ENCODE measurements at regions not wholly inside any gene's neighbourhood (a gene's known extent, or its start where the extent isn't known, plus 50 kb on each side); places are given as distances from the start of the nearest gene placed in this dataset.
"Not testable (repeated sequence)": the region's sequence is repeated elsewhere in the genome, so short reads cannot be mapped to it uniquely, and the experiment has no call there.

DNA sequence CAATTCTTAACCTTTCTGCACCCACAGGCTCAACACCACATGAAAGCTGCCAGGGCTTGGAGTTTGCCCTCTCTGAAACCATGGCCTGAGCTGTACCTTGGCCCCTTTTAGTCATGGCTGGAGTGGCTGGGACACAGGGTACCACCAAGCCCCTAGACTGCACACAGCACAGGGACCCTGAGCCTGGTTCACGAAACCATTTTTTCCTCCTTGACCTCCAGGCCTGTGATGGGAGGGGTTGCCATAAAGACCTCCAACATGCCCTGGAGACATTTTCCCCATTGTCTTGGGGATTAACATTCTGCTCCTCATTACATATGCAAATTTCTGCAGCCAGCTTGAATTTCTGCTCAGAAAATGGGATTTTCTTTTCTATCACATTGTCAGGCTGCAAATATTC is 113.4 kb downstream of the XPNPEP1 start:
- H3K36me3 Mint-ChIP-seq: not testable (repeated sequence)

GRCh38 chr10:109801191-109801590 is 122.1 kb downstream of the XPNPEP1 start:
- H3K27me3 Mint-ChIP-seq: not testable (repeated sequence)

More for the DNA sequence above, 113.4 kb downstream of the XPNPEP1 start:
- not testable (repeated sequence) for H3K4me1 Mint-ChIP-seq (ENCODE audit: unreplicated experiment); H3K27ac Mint-ChIP-seq; H3K4me3 Mint-ChIP-seq; DNase-seq (ENCODE audit: extremely low spot score, unreplicated experiment); H3K27me3 Mint-ChIP-seq; H3K9me3 Mint-ChIP-seq

GRCh38 chr10:109790647-109791046 is 132.7 kb downstream of the XPNPEP1 start:
- Mint-ChIP-seq H3K4me1 (ENCODE audit: unreplicated experiment) (no peaks in the 10 kb centered on the region), H3K9me3 (peaks cover 8% of the 10 kb centered on the region), H3K27ac (no peak overlapping the region), H3K27me3 (peaks cover 5% of the 10 kb centered on the region), H3K4me3 (no peak overlapping the region), H3K36me3 (no peaks in the 10 kb centered on the region)
- no peak for DNase-seq (ENCODE audit: extremely low spot score, unreplicated experiment)
- TF ChIP-seq CTCF (conservative IDR thresholded peaks at IDR 0.05): no peak

More at GRCh38 chr10:109801191-109801590, 122.1 kb downstream of the XPNPEP1 start:
- H3K36me3 Mint-ChIP-seq; H3K9me3 Mint-ChIP-seq; DNase-seq (ENCODE audit: extremely low spot score, unreplicated experiment); H3K4me3 Mint-ChIP-seq; H3K27ac Mint-ChIP-seq; H3K4me1 Mint-ChIP-seq (ENCODE audit: unreplicated experiment): not testable (repeated sequence)

GRCh38 chr10:109784236-109784635 is 139.1 kb downstream of the XPNPEP1 start:
- TF ChIP-seq CTCF (conservative IDR thresholded peaks at IDR 0.05): no peak
- Mint-ChIP-seq H3K36me3 (no peaks in the 10 kb centered on the region), H3K27me3 (peaks cover 5% of the 10 kb centered on the region), H3K4me3 (no peak overlapping the region), H3K27ac (no peak overlapping the region), H3K9me3 (no peaks in the 10 kb centered on the region), H3K4me1 (ENCODE audit: unreplicated experiment) (no peaks in the 10 kb centered on the region)
- no peak for DNase-seq (ENCODE audit: extremely low spot score, unreplicated experiment)

GRCh38 chr10:109783286-109783685 is 140.0 kb downstream of the XPNPEP1 start:
- Mint-ChIP-seq H3K4me1 (ENCODE audit: unreplicated experiment) (no peaks in the 10 kb centered on the region), H3K36me3 (no peaks in the 10 kb centered on the region), H3K27me3 (no peaks in the 10 kb centered on the region), H3K9me3 (no peaks in the 10 kb centered on the region), H3K4me3 (no peak overlapping the region), H3K27ac (no peak overlapping the region)
- no peak for DNase-seq (ENCODE audit: extremely low spot score, unreplicated experiment)
- no peak for TF ChIP-seq CTCF (conservative IDR thresholded peaks at IDR 0.05)

- Mint-ChIP-seq H3K27me3 (no peaks in the 10 kb centered on the region), H3K4me3 (no peak overlapping the region), H3K4me1 (ENCODE audit: unreplicated experiment) (no peaks in the 10 kb centered on the region), H3K9me3 (no peaks in the 10 kb centered on the region), H3K27ac (no peak overlapping the region), H3K36me3 (no peaks in the 10 kb centered on the region)
- DNase-seq (ENCODE audit: extremely low spot score, unreplicated experiment): no peak
- TF ChIP-seq CTCF (conservative IDR thresholded peaks at IDR 0.05): no peak
These were observed 142.3 kb downstream of the XPNPEP1 start for GRCh38 chr10:109780997-109781396.

DNA sequence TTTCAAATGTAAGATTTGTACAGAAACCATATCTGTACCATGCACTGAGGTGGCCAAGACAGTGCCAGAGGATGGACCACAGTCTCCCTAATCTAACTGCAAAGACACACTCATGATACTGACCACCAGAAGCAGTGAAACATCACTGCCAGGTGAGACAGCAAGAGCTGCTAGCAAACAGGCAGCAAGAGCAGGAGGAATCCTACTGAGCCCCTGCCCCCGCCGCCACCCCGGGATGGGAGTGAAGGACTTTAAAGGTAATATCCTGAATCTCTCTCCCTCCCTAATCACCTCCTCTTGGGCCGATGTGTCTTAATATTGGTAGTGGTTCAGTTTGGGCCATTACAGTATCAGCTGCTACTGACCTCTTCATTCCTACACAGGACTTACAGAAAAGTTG is 144.3 kb downstream of the XPNPEP1 start:
- Mint-ChIP-seq H3K27ac (no peak overlapping the region), H3K27me3 (no peaks in the 10 kb centered on the region), H3K4me1 (ENCODE audit: unreplicated experiment) (no peaks in the 10 kb centered on the region), H3K4me3 (no peak overlapping the region), H3K9me3 (no peaks in the 10 kb centered on the region), H3K36me3 (no peaks in the 10 kb centered on the region)
- no peak for TF ChIP-seq CTCF (conservative IDR thresholded peaks at IDR 0.05)
- DNase-seq (ENCODE audit: extremely low spot score, unreplicated experiment): no peak

All from type B pancreatic cell (in vitro differentiated cells).